ENCODE measurements at regions not wholly inside any gene's neighbourhood (a gene's known extent, or its start where the extent isn't known, plus 50 kb on each side); places are given as distances from the start of the nearest gene placed in this dataset.

DNA sequence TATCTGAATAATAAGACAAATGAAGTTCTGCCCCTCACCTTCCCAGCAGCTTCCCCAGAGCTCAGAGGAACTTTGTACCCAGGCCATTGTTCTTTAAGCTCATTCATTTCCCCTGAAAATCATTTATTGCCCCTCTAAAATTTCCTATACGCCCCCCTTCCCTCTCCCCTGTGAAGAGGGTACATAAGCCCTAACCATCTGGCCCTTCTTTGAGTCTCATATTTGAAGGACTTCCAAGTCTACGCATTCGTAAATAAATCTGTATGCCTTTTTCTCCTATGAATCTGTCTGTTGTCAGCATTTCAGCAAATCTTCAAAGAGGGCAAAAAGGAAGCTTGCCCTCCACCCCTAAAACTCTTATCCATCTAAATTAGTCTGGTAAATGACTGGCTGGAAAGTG lies 73.1 kb upstream of the DST start:
- dilution Hi-C loops (cut with MboI; ENCODE audit: extremely low pct_ligation_motif_present, low sequenced_read_pairs), result no loop called here
- no peak overlapping the region for H3K27ac ChIP-seq (ENCODE audit: control insufficient read depth, insufficient read depth, low read length)

GRCh38 chr6:56714982-56715456 lies 72.3 kb upstream of the DST start:
- H3K9me3 ChIP-seq (ENCODE audit: control insufficient read depth, low read depth, low read length), result no peaks in the 10 kb centered on the region
- peak overlapping the region; percentile 70 for H3K4me2 ChIP-seq (ENCODE audit: control insufficient read depth, extremely low read depth, insufficient read depth, low read depth, low read length)
- DNase-seq (ENCODE audit: low read depth, low spot score), result no peak
- peak; percentile 97 for FAIRE-seq
- no peaks in the 10 kb centered on the region for H3K27me3 ChIP-seq (ENCODE audit: control insufficient read depth, extremely low read depth, insufficient read depth, low read length)
- TF ChIP-seq EZH2 (IDR thresholded peaks at IDR 0.05; ENCODE audit: low read length), result no peak
- TF ChIP-seq, protein P1, sequence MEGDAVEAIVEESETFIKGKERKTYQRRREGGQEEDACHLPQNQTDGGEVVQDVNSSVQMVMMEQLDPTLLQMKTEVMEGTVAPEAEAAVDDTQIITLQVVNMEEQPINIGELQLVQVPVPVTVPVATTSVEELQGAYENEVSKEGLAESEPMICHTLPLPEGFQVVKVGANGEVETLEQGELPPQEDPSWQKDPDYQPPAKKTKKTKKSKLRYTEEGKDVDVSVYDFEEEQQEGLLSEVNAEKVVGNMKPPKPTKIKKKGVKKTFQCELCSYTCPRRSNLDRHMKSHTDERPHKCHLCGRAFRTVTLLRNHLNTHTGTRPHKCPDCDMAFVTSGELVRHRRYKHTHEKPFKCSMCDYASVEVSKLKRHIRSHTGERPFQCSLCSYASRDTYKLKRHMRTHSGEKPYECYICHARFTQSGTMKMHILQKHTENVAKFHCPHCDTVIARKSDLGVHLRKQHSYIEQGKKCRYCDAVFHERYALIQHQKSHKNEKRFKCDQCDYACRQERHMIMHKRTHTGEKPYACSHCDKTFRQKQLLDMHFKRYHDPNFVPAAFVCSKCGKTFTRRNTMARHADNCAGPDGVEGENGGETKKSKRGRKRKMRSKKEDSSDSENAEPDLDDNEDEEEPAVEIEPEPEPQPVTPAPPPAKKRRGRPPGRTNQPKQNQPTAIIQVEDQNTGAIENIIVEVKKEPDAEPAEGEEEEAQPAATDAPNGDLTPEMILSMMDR (optimal IDR thresholded peaks at IDR 0.05 in 1 of 3, IDR thresholded peaks at IDR 0.05 in 1 of 3, conservative IDR thresholded peaks at IDR 0.05 in 1 of 3; ENCODE audit: extremely low read depth in 1 of 3, insufficient read depth in 2 of 3, low read length in 3 of 3), result no peak
- H3K4me3 ChIP-seq (ENCODE audit: control insufficient read depth in 2 of 3, extremely low read depth in 1 of 3, insufficient read depth in 2 of 3, low read depth in 1 of 3, low read length in 3 of 3), result no peak overlapping the region
- no peak overlapping the region for H3K9ac ChIP-seq (ENCODE audit: control insufficient read depth, extremely low read depth, insufficient read depth, low read length)
- dilution Hi-C loops (cut with MboI; ENCODE audit: extremely low pct_ligation_motif_present, low sequenced_read_pairs), result no loop called here
- peak overlapping the region; percentile 36 for H3K27ac ChIP-seq (ENCODE audit: control insufficient read depth, insufficient read depth, low read length)
- no peaks in the 10 kb centered on the region for H3K79me2 ChIP-seq (ENCODE audit: control insufficient read depth, insufficient read depth, low read length)
- H3K9me1 ChIP-seq (ENCODE audit: control insufficient read depth, extremely low read depth, insufficient read depth, low read length), result peaks cover 2% of the 10 kb centered on the region
- H3K4me1 ChIP-seq (ENCODE audit: control insufficient read depth, extremely low read depth, insufficient read depth, low read length), result peaks cover 33% of the 10 kb centered on the region
- no peaks in the 10 kb centered on the region for H3K36me3 ChIP-seq (ENCODE audit: control insufficient read depth in 2 of 2, extremely low read depth in 1 of 2, insufficient read depth in 2 of 2, low read length in 2 of 2)
- H2AFZ ChIP-seq (ENCODE audit: control insufficient read depth, low read length), result no peak overlapping the region
- no peaks in the 10 kb centered on the region for H4K20me1 ChIP-seq (ENCODE audit: control insufficient read depth, extremely low read depth, insufficient read depth, low read length)

More for the DNA sequence above, 73.1 kb upstream of the DST start:
- peak overlapping the region; percentile 70 for H3K4me2 ChIP-seq (ENCODE audit: control insufficient read depth, extremely low read depth, insufficient read depth, low read depth, low read length)
- H3K27me3 ChIP-seq (ENCODE audit: control insufficient read depth, extremely low read depth, insufficient read depth, low read length), result no peaks in the 10 kb centered on the region
- no peak overlapping the region for H3K9ac ChIP-seq (ENCODE audit: control insufficient read depth, extremely low read depth, insufficient read depth, low read length)
- no peak for TF ChIP-seq EZH2 (IDR thresholded peaks at IDR 0.05; ENCODE audit: low read length)
- TF ChIP-seq, protein P1 (optimal IDR thresholded peaks at IDR 0.05 in 1 of 3, IDR thresholded peaks at IDR 0.05 in 1 of 3, conservative IDR thresholded peaks at IDR 0.05 in 1 of 3; ENCODE audit: extremely low read depth in 1 of 3, insufficient read depth in 2 of 3, low read length in 3 of 3), result no peak
- no peaks in the 10 kb centered on the region for H3K9me3 ChIP-seq (ENCODE audit: control insufficient read depth, low read depth, low read length)
- no peak overlapping the region for H3K4me3 ChIP-seq (ENCODE audit: control insufficient read depth in 2 of 3, extremely low read depth in 1 of 3, insufficient read depth in 2 of 3, low read depth in 1 of 3, low read length in 3 of 3)
- peaks cover 33% of the 10 kb centered on the region for H3K4me1 ChIP-seq (ENCODE audit: control insufficient read depth, extremely low read depth, insufficient read depth, low read length)
- H3K79me2 ChIP-seq (ENCODE audit: control insufficient read depth, insufficient read depth, low read length), result no peaks in the 10 kb centered on the region
- DNase-seq (ENCODE audit: low read depth, low spot score) (no peak), FAIRE-seq (no peak)
- H3K9me1 ChIP-seq (ENCODE audit: control insufficient read depth, extremely low read depth, insufficient read depth, low read length), result peaks cover 2% of the 10 kb centered on the region
- H2AFZ ChIP-seq (ENCODE audit: control insufficient read depth, low read length), result no peak overlapping the region
- no peaks in the 10 kb centered on the region for H3K36me3 ChIP-seq (ENCODE audit: control insufficient read depth in 2 of 2, extremely low read depth in 1 of 2, insufficient read depth in 2 of 2, low read length in 2 of 2)
- H4K20me1 ChIP-seq (ENCODE audit: control insufficient read depth, extremely low read depth, insufficient read depth, low read length), result no peaks in the 10 kb centered on the region
